Central memory CD8-positive, alpha-beta T cell (primary cell): ENCODE measurements at regions not wholly inside any gene's neighbourhood (a gene's known extent, or its start where the extent isn't known, plus 50 kb on each side); places are given as distances from the start of the nearest gene placed in this dataset.

Source experiments
- ATAC-seq: fragments of 150-1000 bp; cut with Tn5 transposase; replicated peaks from 2 replicates; pipeline ENCODE4 v1.10.0; 2022; ENCODE audit warnings: mild to moderate bottlenecking, moderate FRiP score, moderate number of reproducible peaks; ENCODE audit not compliant: poor library complexity, severe bottlenecking; ENCODE audit errors: extremely low read depth
- DNase-seq, 2 donors: peaks; one replicate each; pipeline ENCODE4 v3.0.0; 2021; ENCODE audit warnings: low spot score in 2 of 2
- H3K27ac Mint-ChIP-seq: one replicate; pipeline ENCODE4 v1.8.0; 2022; ENCODE audit warnings: low read depth, mild to moderate bottlenecking, moderate library complexity, mixed read lengths
- H3K27me3 Mint-ChIP-seq: one replicate; pipeline ENCODE4 v1.8.0; 2022; ENCODE audit warnings: mixed read lengths
- H3K36me3 Mint-ChIP-seq: one replicate; pipeline ENCODE4 v1.8.0; 2022; ENCODE audit warnings: mild to moderate bottlenecking, moderate library complexity, mixed read lengths; ENCODE audit not compliant: insufficient read depth
- H3K4me1 Mint-ChIP-seq: one replicate; pipeline ENCODE4 v1.8.0; 2022; ENCODE audit warnings: mixed read lengths
- H3K4me3 Mint-ChIP-seq: one replicate; pipeline ENCODE4 v1.8.0; 2022; ENCODE audit warnings: mild to moderate bottlenecking, moderate library complexity, mixed read lengths
- H3K9me3 Mint-ChIP-seq: one replicate; pipeline ENCODE4 v1.8.0; 2022; ENCODE audit warnings: mixed read lengths

DNA sequence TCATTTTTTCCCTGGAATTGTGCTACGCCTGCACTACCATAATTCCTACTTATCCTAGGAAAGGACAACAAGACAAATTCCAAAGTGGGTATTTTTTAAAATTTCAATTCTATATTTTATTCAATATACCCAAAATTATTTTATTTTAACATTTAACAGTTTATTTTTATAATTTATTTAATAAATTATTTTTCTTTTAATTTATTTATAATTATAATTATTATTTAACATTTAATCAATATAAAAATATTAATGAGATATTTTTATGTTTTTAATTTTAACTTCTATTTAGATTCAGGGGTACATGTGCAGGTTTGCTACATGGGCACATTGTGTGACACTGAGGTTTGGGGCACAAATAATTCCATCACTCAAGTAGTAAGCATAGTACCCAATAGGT lies 65.6 kb upstream of the VSTM2A start:
- ATAC-seq (no peak), DNase-seq (no peak)
- H3K36me3 Mint-ChIP-seq = no peaks in the 10 kb centered on the region
- H3K27ac Mint-ChIP-seq = no peak overlapping the region
- H3K27me3 Mint-ChIP-seq = no peaks in the 10 kb centered on the region
- no peaks in the 10 kb centered on the region for H3K4me1 Mint-ChIP-seq
- H3K9me3 Mint-ChIP-seq = peaks cover 13% of the 10 kb centered on the region
- no peak overlapping the region for H3K4me3 Mint-ChIP-seq

DNA sequence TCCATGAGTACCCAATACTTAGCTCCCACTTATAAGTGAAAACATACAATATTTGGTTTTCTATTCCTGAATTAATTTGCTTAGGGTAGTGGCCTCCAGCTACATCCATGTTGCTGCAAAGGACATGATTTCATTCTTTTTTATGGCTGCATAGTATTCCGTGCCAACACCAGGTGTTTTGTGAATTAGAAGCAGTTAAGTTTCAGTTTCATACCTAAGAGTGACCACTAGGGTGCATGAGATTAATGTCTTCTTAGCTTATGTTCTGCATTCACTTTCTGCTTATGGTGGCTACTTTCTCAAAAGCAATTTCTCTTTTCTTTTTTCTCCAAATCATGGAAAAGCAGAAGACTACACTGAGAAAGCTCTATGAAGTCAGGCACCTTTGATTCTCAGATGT lies 65.1 kb upstream of the VSTM2A start:
- no peaks in the 10 kb centered on the region for H3K27me3 Mint-ChIP-seq
- ATAC-seq (no peak), DNase-seq (no peak)
- H3K4me3 Mint-ChIP-seq = no peak overlapping the region
- H3K9me3 Mint-ChIP-seq = peaks cover 13% of the 10 kb centered on the region
- H3K27ac Mint-ChIP-seq = no peak overlapping the region
- H3K4me1 Mint-ChIP-seq = no peaks in the 10 kb centered on the region
- no peaks in the 10 kb centered on the region for H3K36me3 Mint-ChIP-seq

DNA sequence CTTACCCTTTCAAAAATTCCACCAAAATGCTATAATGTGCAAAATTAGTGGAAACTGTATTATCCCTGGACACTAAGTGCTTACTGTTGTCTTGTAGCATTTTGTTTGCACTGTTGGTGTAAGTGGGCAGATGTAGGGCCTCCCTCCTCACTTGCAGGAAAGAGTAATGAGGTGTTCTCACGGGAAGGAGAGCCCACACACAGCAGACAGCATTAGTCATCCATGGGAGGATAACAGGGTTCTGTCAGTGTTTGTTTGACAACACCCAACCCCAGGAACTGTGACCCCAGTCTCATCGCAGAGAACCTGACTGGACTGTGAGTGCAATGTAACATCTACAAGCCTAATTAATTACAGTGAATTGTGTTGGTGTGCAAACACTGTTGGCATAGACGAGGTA lies 58.7 kb upstream of the VSTM2A start:
- H3K27me3 Mint-ChIP-seq = no peaks in the 10 kb centered on the region
- H3K4me3 Mint-ChIP-seq = no peak overlapping the region
- no peaks in the 10 kb centered on the region for H3K36me3 Mint-ChIP-seq
- H3K4me1 Mint-ChIP-seq = no peaks in the 10 kb centered on the region
- no peak overlapping the region for H3K27ac Mint-ChIP-seq
- peaks cover 30% of the 10 kb centered on the region for H3K9me3 Mint-ChIP-seq
- no peak for ATAC-seq
- no peak for DNase-seq

DNA sequence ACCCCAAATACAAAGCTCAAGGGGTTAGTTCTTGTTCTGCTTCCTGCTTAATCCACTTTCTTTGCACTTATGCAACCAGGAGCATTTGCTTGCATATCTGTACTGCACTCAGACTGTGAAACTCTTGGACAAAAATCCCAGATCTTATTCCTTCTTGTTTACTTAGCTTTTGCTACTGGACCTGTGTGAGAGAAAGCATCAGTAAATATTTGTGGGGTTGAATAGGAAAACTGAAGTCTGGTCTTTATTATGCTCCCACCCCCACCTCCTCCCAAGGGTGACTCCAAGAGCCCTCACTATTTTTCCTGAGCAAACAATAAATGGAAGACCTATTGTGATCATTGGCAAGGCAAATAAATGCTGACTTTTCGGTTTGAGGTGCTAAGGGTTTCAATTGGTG lies 57.1 kb upstream of the VSTM2A start:
- H3K27me3 Mint-ChIP-seq = no peaks in the 10 kb centered on the region
- no peak for ATAC-seq
- H3K36me3 Mint-ChIP-seq = no peaks in the 10 kb centered on the region
- H3K27ac Mint-ChIP-seq = no peak overlapping the region
- DNase-seq = no peak
- peaks cover 32% of the 10 kb centered on the region for H3K9me3 Mint-ChIP-seq
- no peak overlapping the region for H3K4me3 Mint-ChIP-seq
- H3K4me1 Mint-ChIP-seq = no peaks in the 10 kb centered on the region
